ENCODE measurements at regions not wholly inside any gene's neighbourhood (a gene's known extent, or its start where the extent isn't known, plus 50 kb on each side); places are given as distances from the start of the nearest gene placed in this dataset.

GRCh38 chr5:24167806-24168205 is 477.0 kb downstream of the CDH10 start:
- Histone ChIP-seq H3K4me3 (no peak overlapping the region), H4K20me1 (replicated peaks; ENCODE audit: control insufficient read depth, insufficient read depth, low read length) (no peaks in the 10 kb centered on the region), H2AFZ (ENCODE audit: low read depth, low read length) (no peak overlapping the region), H3K79me2 (ENCODE audit: control insufficient read depth, insufficient read depth, low read length) (no peaks in the 10 kb centered on the region), H3K4me1 (replicated peaks in 1 of 2; ENCODE audit: control insufficient read depth in 2 of 2, insufficient read depth in 2 of 2, low read length in 2 of 2) (no peaks in the 10 kb centered on the region), H3K9ac (ENCODE audit: insufficient read depth in 1 of 2, low read depth in 2 of 2, low read length in 2 of 2) (no peak overlapping the region), H3K27ac (ENCODE audit: extremely low read depth, low read depth, low read length) (no peak overlapping the region), H3K9me1 (ENCODE audit: control insufficient read depth, insufficient read depth, low read length) (no peaks in the 10 kb centered on the region), H3K4me2 (ENCODE audit: insufficient read depth, low read length) (no peak overlapping the region), H3K27me3 (ENCODE audit: control insufficient read depth in 2 of 2, insufficient read depth in 2 of 2, low read length in 2 of 2) (no peaks in the 10 kb centered on the region), H3K9me3 (replicated peaks; ENCODE audit: control insufficient read depth, insufficient read depth, low read depth, low read length) (no peaks in the 10 kb centered on the region), H3K36me3 (ENCODE audit: control insufficient read depth, insufficient read depth, low read length) (no peaks in the 10 kb centered on the region)
- in situ Hi-C loops (cut with MboI) = no loop called here
- no peak for ATAC-seq
- CTCF ChIA-PET (ENCODE audit: low intra/inter-chr PET ratio) = no interaction called here
- no peak for TF ChIP-seq ZNF511 (CRISPR knock-in tag; IDR thresholded peaks at IDR 0.05)
- TF ChIP-seq HOMEZ (CRISPR knock-in tag; IDR thresholded peaks at IDR 0.05) = no peak
- TF ChIP-seq ZNF174 (CRISPR knock-in tag; IDR thresholded peaks at IDR 0.05) = no peak
- no peak for TF ChIP-seq ZNF551 (CRISPR knock-in tag; IDR thresholded peaks at IDR 0.05)
- TF ChIP-seq KHSRP (IDR thresholded peaks at IDR 0.05) = no peak
- TF ChIP-seq SNRNP70 (optimal IDR thresholded peaks at IDR 0.05; ENCODE audit: low read depth, low read length) = no peak
- TF ChIP-seq GTF2A2 (tag; IDR thresholded peaks at IDR 0.05) = no peak
- TF ChIP-seq NR0B1 (IDR thresholded peaks at IDR 0.05; ENCODE audit: partially characterized antibody) = no peak
- no peak for TF ChIP-seq CEBPG (CRISPR knock-in tag; IDR thresholded peaks at IDR 0.05)
- TF ChIP-seq CEBPG (tag; conservative IDR thresholded peaks at IDR 0.05 in 1 of 2, IDR thresholded peaks at IDR 0.05 in 1 of 2) = no peak
- TF ChIP-seq STAT5B (CRISPR knock-in tag; IDR thresholded peaks at IDR 0.05) = no peak
- no peak for DNase-seq (ENCODE audit: extremely low read depth in 1 of 4, low spot score in 3 of 4)
- intact Hi-C loops (cut with micrococcal nuclease) = no loop called here
- no TSS peak for BruUV-seq (replicated peaks)
- no peak for FAIRE-seq
- POLR2A ChIA-PET = no interaction called here
